ENCODE measurements at regions not wholly inside any gene's neighbourhood (a gene's known extent, or its start where the extent isn't known, plus 50 kb on each side); places are given as distances from the start of the nearest gene placed in this dataset.

- DNase-seq: no peak
- WGBS (ENCODE audit: insufficient coverage): 99% methylated on average over 4 of the region's 7 CpGs
- H3K27me3 ChIP-seq (replicated peaks in 2 of 5; ENCODE audit: control insufficient read depth in 4 of 5, insufficient read depth in 5 of 5, low read length in 4 of 5): no peaks in the 10 kb centered on the region
- H3K36me3 ChIP-seq (ENCODE audit: control insufficient read depth in 4 of 4, insufficient read depth in 4 of 4, low read length in 3 of 4): no peaks in the 10 kb centered on the region
- H3K4me3 ChIP-seq (ENCODE audit: control insufficient read depth in 1 of 7, extremely low read depth in 1 of 7, insufficient read depth in 4 of 7, low read depth in 2 of 7, low read length in 6 of 7): no peak overlapping the region
- no peaks in the 10 kb centered on the region for H3K4me1 ChIP-seq (ENCODE audit: control extremely low read depth in 1 of 4, control insufficient read depth in 4 of 4, insufficient read depth in 4 of 4, low read length in 3 of 4)
- ChIA-PET CTCF (no interaction called here), POLR2A (no interaction called here)
- H3K27ac ChIP-seq (ENCODE audit: insufficient read depth in 1 of 2, low read depth in 1 of 2, low read length in 2 of 2, poor library complexity in 1 of 2, severe bottlenecking in 2 of 2): no peak overlapping the region
- H3K9me3 ChIP-seq (ENCODE audit: control extremely low read depth in 1 of 5, control insufficient read depth in 4 of 5, insufficient read depth in 2 of 5, low read depth in 1 of 5, low read length in 4 of 5): peaks cover 0 to 4% (median 0%) of the 10 kb centered on the region in 5 experiments
These were observed 192.8 kb downstream of the LTN1 start for GRCh38 chr21:28799926-28800325.

DNA sequence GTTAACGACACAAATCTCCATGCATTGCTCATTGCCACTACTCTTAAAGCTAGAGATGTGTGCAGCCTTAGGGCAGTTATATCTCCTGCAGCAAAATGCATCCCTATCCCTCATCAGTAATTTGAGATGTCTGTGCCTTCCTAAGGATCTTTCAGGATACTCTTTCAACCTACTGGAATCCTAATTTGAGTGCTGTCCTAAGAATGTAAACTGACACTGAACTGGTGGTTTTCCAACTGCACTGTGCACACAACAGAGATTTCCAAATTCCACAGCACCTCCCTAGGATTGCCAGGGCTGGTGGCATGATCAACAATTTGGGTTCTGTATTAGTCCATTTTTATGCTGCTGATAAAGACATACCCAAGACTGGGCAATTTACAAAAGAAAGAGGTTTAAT, 193.9 kb downstream of the LTN1 start:
- POLR2A ChIA-PET: no interaction called here

DNA sequence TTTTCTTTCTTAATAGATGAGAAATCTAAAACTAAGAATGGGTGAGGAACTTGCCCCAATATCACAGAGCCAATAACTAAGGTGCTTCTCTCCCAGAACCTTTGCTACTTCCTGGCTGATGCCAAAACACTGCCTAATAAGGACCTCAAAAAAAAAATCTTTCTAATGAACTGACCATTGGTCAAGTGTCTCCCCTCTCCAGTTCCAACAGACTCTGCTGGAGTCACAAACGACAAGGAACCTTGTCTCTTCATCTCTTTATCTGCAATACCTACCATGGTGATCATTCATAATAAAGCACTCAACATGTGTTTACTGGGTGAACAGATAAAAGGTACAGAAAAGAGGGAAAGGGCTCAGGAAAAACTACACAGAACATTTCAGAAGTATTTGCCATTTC, 197.4 kb downstream of the LTN1 start:
- Histone ChIP-seq H3K27ac (ENCODE audit: insufficient read depth in 1 of 2, low read depth in 1 of 2, low read length in 2 of 2, poor library complexity in 1 of 2, severe bottlenecking in 2 of 2) (no peak overlapping the region), H3K4me3 (ENCODE audit: control insufficient read depth in 1 of 7, extremely low read depth in 1 of 7, insufficient read depth in 4 of 7, low read depth in 2 of 7, low read length in 6 of 7) (no peak overlapping the region), H3K9me3 (ENCODE audit: control extremely low read depth in 1 of 5, control insufficient read depth in 4 of 5, insufficient read depth in 2 of 5, low read depth in 1 of 5, low read length in 4 of 5) (peaks cover 0 to 4% (median 0%) of the 10 kb centered on the region in 5 experiments), H3K36me3 (ENCODE audit: control insufficient read depth in 4 of 4, insufficient read depth in 4 of 4, low read length in 3 of 4) (no peaks in the 10 kb centered on the region), H3K27me3 (replicated peaks in 2 of 5; ENCODE audit: control insufficient read depth in 4 of 5, insufficient read depth in 5 of 5, low read length in 4 of 5) (no peaks in the 10 kb centered on the region), H3K4me1 (ENCODE audit: control extremely low read depth in 1 of 4, control insufficient read depth in 4 of 4, insufficient read depth in 4 of 4, low read length in 3 of 4) (no peaks in the 10 kb centered on the region)
- WGBS (ENCODE audit: insufficient coverage): no CpG with 5 or more reads among the region's 1 CpG
- ChIA-PET CTCF (interaction anchor here (1.2 kb wide), 1 partner anchor 11 kb away, joined by 3 read pairs; no protein-coding TSS in a partner anchor), POLR2A (no interaction called here)
- no peak for DNase-seq

More for the DNA sequence above, 193.9 kb downstream of the LTN1 start:
- CTCF ChIA-PET: no interaction called here
- Histone ChIP-seq H3K4me3 (ENCODE audit: control insufficient read depth in 1 of 7, extremely low read depth in 1 of 7, insufficient read depth in 4 of 7, low read depth in 2 of 7, low read length in 6 of 7) (no peak overlapping the region), H3K4me1 (ENCODE audit: control extremely low read depth in 1 of 4, control insufficient read depth in 4 of 4, insufficient read depth in 4 of 4, low read length in 3 of 4) (no peaks in the 10 kb centered on the region), H3K27ac (ENCODE audit: insufficient read depth in 1 of 2, low read depth in 1 of 2, low read length in 2 of 2, poor library complexity in 1 of 2, severe bottlenecking in 2 of 2) (no peak overlapping the region), H3K9me3 (ENCODE audit: control extremely low read depth in 1 of 5, control insufficient read depth in 4 of 5, insufficient read depth in 2 of 5, low read depth in 1 of 5, low read length in 4 of 5) (peaks cover 0 to 4% (median 0%) of the 10 kb centered on the region in 5 experiments), H3K36me3 (ENCODE audit: control insufficient read depth in 4 of 4, insufficient read depth in 4 of 4, low read length in 3 of 4) (no peaks in the 10 kb centered on the region), H3K27me3 (replicated peaks in 2 of 5; ENCODE audit: control insufficient read depth in 4 of 5, insufficient read depth in 5 of 5, low read length in 4 of 5) (no peaks in the 10 kb centered on the region)
- DNase-seq: no peak
- 80% methylated on average over 1 of the region's 1 CpG for WGBS (ENCODE audit: insufficient coverage)

DNA sequence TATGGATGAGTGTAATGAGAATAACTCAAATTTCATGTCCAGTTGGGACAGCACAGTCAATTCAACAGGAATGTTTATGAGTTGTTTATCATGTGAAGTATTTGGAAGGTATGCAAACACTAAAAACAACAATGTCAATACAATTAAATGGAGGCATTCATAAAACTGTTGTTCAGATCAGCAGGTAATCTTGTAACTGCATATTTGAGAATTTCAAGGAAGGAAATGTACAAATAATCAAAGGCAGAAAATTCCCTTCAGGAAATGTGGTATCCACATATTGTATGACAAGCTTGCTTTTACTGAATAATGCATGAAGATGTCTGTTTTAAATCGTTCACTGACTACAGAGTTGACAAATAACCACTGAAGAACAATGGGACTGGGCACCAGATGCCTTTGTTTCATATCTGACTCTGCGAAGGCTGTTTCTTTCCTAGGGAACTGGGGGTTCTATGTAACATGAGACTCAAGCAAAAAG, 198.3 kb downstream of the LTN1 start:
- H3K27me3 ChIP-seq (replicated peaks in 2 of 5; ENCODE audit: control insufficient read depth in 4 of 5, insufficient read depth in 5 of 5, low read length in 4 of 5): no peaks in the 10 kb centered on the region
- H3K9me3 ChIP-seq (ENCODE audit: control extremely low read depth in 1 of 5, control insufficient read depth in 4 of 5, insufficient read depth in 2 of 5, low read depth in 1 of 5, low read length in 4 of 5): peaks cover 0 to 4% (median 0%) of the 10 kb centered on the region in 5 experiments
- H3K36me3 ChIP-seq (ENCODE audit: control insufficient read depth in 4 of 4, insufficient read depth in 4 of 4, low read length in 3 of 4): no peaks in the 10 kb centered on the region
- ChIA-PET POLR2A (no interaction called here), CTCF (no interaction called here)
- DNase-seq: no peak
- WGBS (ENCODE audit: insufficient coverage): 100% methylated on average over 1 of the region's 2 CpGs
- H3K4me3 ChIP-seq (ENCODE audit: control insufficient read depth in 1 of 7, extremely low read depth in 1 of 7, insufficient read depth in 4 of 7, low read depth in 2 of 7, low read length in 6 of 7): no peak overlapping the region
- H3K4me1 ChIP-seq (ENCODE audit: control extremely low read depth in 1 of 4, control insufficient read depth in 4 of 4, insufficient read depth in 4 of 4, low read length in 3 of 4): no peaks in the 10 kb centered on the region
- no peak overlapping the region for H3K27ac ChIP-seq (ENCODE audit: insufficient read depth in 1 of 2, low read depth in 1 of 2, low read length in 2 of 2, poor library complexity in 1 of 2, severe bottlenecking in 2 of 2)

- CTCF ChIA-PET: no interaction called here
- WGBS (ENCODE audit: insufficient coverage): no CpG with 5 or more reads among the region's 2 CpGs
- Histone ChIP-seq H3K27me3 (replicated peaks in 2 of 5; ENCODE audit: control insufficient read depth in 4 of 5, insufficient read depth in 5 of 5, low read length in 4 of 5) (no peaks in the 10 kb centered on the region), H3K27ac (ENCODE audit: insufficient read depth in 1 of 2, low read depth in 1 of 2, low read length in 2 of 2, poor library complexity in 1 of 2, severe bottlenecking in 2 of 2) (no peak overlapping the region), H3K36me3 (ENCODE audit: control insufficient read depth in 4 of 4, insufficient read depth in 4 of 4, low read length in 3 of 4) (no peaks in the 10 kb centered on the region), H3K9me3 (ENCODE audit: control extremely low read depth in 1 of 5, control insufficient read depth in 4 of 5, insufficient read depth in 2 of 5, low read depth in 1 of 5, low read length in 4 of 5) (no peaks in the 10 kb centered on the region), H3K4me1 (ENCODE audit: control extremely low read depth in 1 of 4, control insufficient read depth in 4 of 4, insufficient read depth in 4 of 4, low read length in 3 of 4) (no peaks in the 10 kb centered on the region), H3K4me3 (ENCODE audit: control insufficient read depth in 1 of 7, extremely low read depth in 1 of 7, insufficient read depth in 4 of 7, low read depth in 2 of 7, low read length in 6 of 7) (no peak overlapping the region)
- POLR2A ChIA-PET: no interaction called here
- peak in 2 of 3 donors; percentile 1 to 6 for DNase-seq
These were observed 199.6 kb downstream of the LTN1 start for GRCh38 chr21:28793043-28793442.

DNA sequence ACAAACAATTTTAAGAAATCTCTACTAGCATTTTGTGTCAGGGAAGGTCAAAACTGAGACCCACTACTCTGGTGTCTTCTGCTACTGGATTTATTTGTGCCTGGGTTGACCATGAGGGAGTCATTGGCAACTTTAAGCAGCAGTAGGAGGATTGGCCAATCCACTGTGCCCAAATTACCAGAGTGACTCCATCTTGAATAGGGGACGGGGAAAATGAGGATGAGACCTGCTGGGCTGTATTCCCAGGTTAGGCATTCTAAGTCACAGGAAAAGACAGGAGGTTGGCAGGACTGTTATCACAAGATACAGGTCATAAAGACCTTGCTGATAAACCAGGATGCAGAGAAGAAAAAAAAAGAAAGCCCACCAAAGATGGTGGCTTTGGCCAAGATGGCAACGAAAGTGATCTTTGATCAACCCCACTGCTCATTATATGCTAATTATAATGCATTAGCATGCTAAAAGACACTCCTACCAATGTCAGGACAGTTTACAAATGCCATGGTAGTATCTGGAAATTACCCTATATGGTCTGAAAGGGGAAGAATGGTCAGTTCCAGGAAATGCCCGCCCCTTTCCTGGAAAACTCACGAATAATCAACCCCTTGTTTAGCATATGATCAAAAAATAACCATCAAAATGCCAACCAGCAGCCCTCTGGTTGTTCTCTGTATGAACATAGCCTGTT, 200.9 kb downstream of the LTN1 start:
- DNase-seq: no peak
- WGBS (ENCODE audit: insufficient coverage): 100% methylated on average over 2 of the region's 4 CpGs
- Histone ChIP-seq H3K27me3 (replicated peaks in 2 of 5; ENCODE audit: control insufficient read depth in 4 of 5, insufficient read depth in 5 of 5, low read length in 4 of 5) (no peaks in the 10 kb centered on the region), H3K4me3 (ENCODE audit: control insufficient read depth in 1 of 7, extremely low read depth in 1 of 7, insufficient read depth in 4 of 7, low read depth in 2 of 7, low read length in 6 of 7) (no peak overlapping the region), H3K27ac (ENCODE audit: insufficient read depth in 1 of 2, low read depth in 1 of 2, low read length in 2 of 2, poor library complexity in 1 of 2, severe bottlenecking in 2 of 2) (no peak overlapping the region), H3K9me3 (ENCODE audit: control extremely low read depth in 1 of 5, control insufficient read depth in 4 of 5, insufficient read depth in 2 of 5, low read depth in 1 of 5, low read length in 4 of 5) (no peaks in the 10 kb centered on the region), H3K4me1 (ENCODE audit: control extremely low read depth in 1 of 4, control insufficient read depth in 4 of 4, insufficient read depth in 4 of 4, low read length in 3 of 4) (no peaks in the 10 kb centered on the region), H3K36me3 (ENCODE audit: control insufficient read depth in 4 of 4, insufficient read depth in 4 of 4, low read length in 3 of 4) (no peaks in the 10 kb centered on the region)
- CTCF ChIA-PET: interaction anchor here (0.9 kb wide), 1 partner anchor 1279 kb away, joined by 3 read pairs; no protein-coding TSS in a partner anchor
- POLR2A ChIA-PET: no interaction called here

- POLR2A ChIA-PET: no interaction called here
- Histone ChIP-seq H3K4me3 (ENCODE audit: control insufficient read depth in 1 of 7, extremely low read depth in 1 of 7, insufficient read depth in 4 of 7, low read depth in 2 of 7, low read length in 6 of 7) (no peak overlapping the region), H3K27me3 (replicated peaks in 2 of 5; ENCODE audit: control insufficient read depth in 4 of 5, insufficient read depth in 5 of 5, low read length in 4 of 5) (no peaks in the 10 kb centered on the region), H3K27ac (ENCODE audit: insufficient read depth in 1 of 2, low read depth in 1 of 2, low read length in 2 of 2, poor library complexity in 1 of 2, severe bottlenecking in 2 of 2) (no peak overlapping the region), H3K4me1 (ENCODE audit: control extremely low read depth in 1 of 4, control insufficient read depth in 4 of 4, insufficient read depth in 4 of 4, low read length in 3 of 4) (no peaks in the 10 kb centered on the region), H3K36me3 (ENCODE audit: control insufficient read depth in 4 of 4, insufficient read depth in 4 of 4, low read length in 3 of 4) (no peaks in the 10 kb centered on the region), H3K9me3 (ENCODE audit: control extremely low read depth in 1 of 5, control insufficient read depth in 4 of 5, insufficient read depth in 2 of 5, low read depth in 1 of 5, low read length in 4 of 5) (peaks cover 0 to 2% (median 0%) of the 10 kb centered on the region in 5 experiments)
- DNase-seq: no peak
- WGBS (ENCODE audit: insufficient coverage): no CpG with 5 or more reads among the region's 3 CpGs
- CTCF ChIA-PET: no interaction called here
These were observed 202.3 kb downstream of the LTN1 start for GRCh38 chr21:28790335-28790734.

Measured in common myeloid progenitor, CD34-positive (primary cell).